K562 (cell line): ENCODE measurements at regions not wholly inside any gene's neighbourhood (a gene's known extent, or its start where the extent isn't known, plus 50 kb on each side); places are given as distances from the start of the nearest gene placed in this dataset.

Experiments
- ATAC-seq: fragments of 200-7000 bp; cut with Tn5 transposase; 3 replicates; pipeline ENCODE4 v1.9.1; 2020; ENCODE audit warnings: moderate library complexity
- BruUV-seq: library from RNA; stranded (reverse); fragments of 400-500 nt; replicated peaks from 2 replicates; lab custom pipeline; 2021; lab: Mats Ljungman, UMichigan
- CTCF ChIA-PET: fragments of 300-600 bp; formaldehyde crosslinking; extraction: SDS; loops from one replicate; lab custom pipeline; 2021; ENCODE audit warnings: low intra/inter-chr PET ratio; lab: Yijun Ruan, JAX
- POLR2A ChIA-PET: fragments of 300-600, 350-650 bp; sonication (Branson Sonifier 250); formaldehyde crosslinking; extraction: SDS; loops from one replicate; lab custom pipeline; 2021; ENCODE audit warnings: antibody characterized with exemption, inconsistent platforms; lab: Yijun Ruan, JAX
- DNase-seq, 4 experiments: peaks; one replicate each; pipeline versions ENCODE4 v3.0.0 to v3.0.0-alpha.2; 2011 to 2018; ENCODE audit warnings: low spot score in 3 of 4, mixed read lengths in 3 of 4; ENCODE audit errors: extremely low read depth in 1 of 4
- FAIRE-seq: peaks from 2 replicates; lab custom pipeline; 2011; peaks lifted over from hg19 to GRCh38; lab: Jason Lieb, UNC
- H2AFZ ChIP-seq: 2 replicates; pipeline ENCODE4 v1.6.0; 2011; ENCODE audit warnings: low read depth, low read length, control low read depth, inconsistent platforms
- H3K27ac ChIP-seq: fragments of 200-600 bp; 3 replicates; pipeline ENCODE4 v1.8.0; 2011; ENCODE audit warnings: low read depth, mild to moderate bottlenecking, control low read depth, inconsistent platforms, low read length, moderate library complexity, mixed read lengths; ENCODE audit errors: extremely low read depth
- H3K27me3 ChIP-seq, 2 experiments: fragments of 300-600 bp in 1 of 2; 2 replicates in 1 of 2; 3 replicates in 1 of 2; pipeline versions ENCODE4 v1.6.0 to v1.8.0; 2011; ENCODE audit warnings: inconsistent platforms in 2 of 2, low read length in 2 of 2, mild to moderate bottlenecking in 1 of 2, mixed read lengths in 1 of 2, moderate library complexity in 1 of 2; ENCODE audit not compliant: control insufficient read depth in 2 of 2, insufficient read depth in 2 of 2
- H3K36me3 ChIP-seq: fragments of 300-600 bp; 3 replicates; pipeline ENCODE4 v1.8.0; 2011; ENCODE audit warnings: mild to moderate bottlenecking, low read length, inconsistent platforms; ENCODE audit not compliant: control insufficient read depth, insufficient read depth
- H3K4me1 ChIP-seq, 2 experiments: fragments of 200-600 bp in 1 of 2; replicated peaks in 1 of 2; 2 replicates in 1 of 2; 3 replicates in 1 of 2; pipeline versions ENCODE4 v1.5.1 to v1.8.0; 2011; ENCODE audit warnings: inconsistent platforms in 2 of 2, low read length in 2 of 2, mild to moderate bottlenecking in 1 of 2, mixed read lengths in 1 of 2, moderate library complexity in 1 of 2; ENCODE audit not compliant: control insufficient read depth in 2 of 2, insufficient read depth in 2 of 2
- H3K4me2 ChIP-seq: 2 replicates; pipeline ENCODE4 v1.6.1; 2011; ENCODE audit warnings: low read length, control low read depth, inconsistent platforms, mixed read lengths; ENCODE audit not compliant: insufficient read depth
- H3K4me3 ChIP-seq: fragments of 200-600 bp; sonication (generic), shearing (Covaris generic); 2 replicates; pipeline ENCODE4 v1.5.1; 2016; ENCODE audit warnings: control low read depth, inconsistent platforms
- H3K79me2 ChIP-seq: fragments of 200-600 bp; 3 replicates; pipeline ENCODE4 v1.8.0; 2011; ENCODE audit warnings: low read length, inconsistent platforms; ENCODE audit not compliant: control insufficient read depth, insufficient read depth
- H3K9ac ChIP-seq, 2 experiments: 2 replicates each; pipeline versions ENCODE4 v1.6.0 to v1.6.1; 2011; ENCODE audit warnings: low read depth in 2 of 2, low read length in 2 of 2, control low read depth in 1 of 2, inconsistent platforms in 1 of 2, mild to moderate bottlenecking in 1 of 2, mixed read lengths in 1 of 2; ENCODE audit not compliant: insufficient read depth in 1 of 2
- H3K9me1 ChIP-seq: one replicate; pipeline ENCODE4 v1.6.0; 2011; ENCODE audit warnings: inconsistent platforms, mild to moderate bottlenecking, low read length, moderate library complexity; ENCODE audit not compliant: control insufficient read depth, insufficient read depth
- H3K9me3 ChIP-seq: replicated peaks from 2 replicates; pipeline ENCODE4 v1.5.1; 2011; ENCODE audit warnings: low read depth, low read length, inconsistent platforms; ENCODE audit not compliant: control insufficient read depth, insufficient read depth
- H4K20me1 ChIP-seq: replicated peaks from 2 replicates; pipeline ENCODE4 v1.6.1; 2011; ENCODE audit warnings: low read length, inconsistent platforms, mixed read lengths; ENCODE audit not compliant: control insufficient read depth, insufficient read depth
- BCOR ChIP-seq: fragments of 450-650 bp; IDR thresholded peaks from 2 replicates; pipeline ENCODE4 v1.6.1; 2016
- CAMTA2 ChIP-seq: fragments of 250-450 bp; sonication (Bioruptor Pico); conservative IDR thresholded peaks from 2 replicates; pipeline ENCODE4 v1.5.1; 2022
- HNRNPK ChIP-seq: fragments of 200-400 bp; formaldehyde crosslinking; IDR thresholded peaks from one replicate; pipeline ENCODE4 v1.6.1; 2018; ENCODE audit warnings: mild to moderate bottlenecking, low read depth, low read length; ENCODE audit not compliant: poor library complexity, severe bottlenecking
- JUNB ChIP-seq: fragments of 450-650 bp; formaldehyde crosslinking; conservative IDR thresholded peaks from 2 replicates; pipeline ENCODE4 v1.4.0; 2020; ENCODE audit warnings: mild to moderate bottlenecking
- MLX ChIP-seq, 2 experiments: fragments of 450-650 bp in 1 of 2; sonication (generic) in 1 of 2; formaldehyde crosslinking; conservative IDR thresholded peaks; 2 replicates each; pipeline versions ENCODE4 v1.4.0 to v1.8.1; 2020 to 2022; ENCODE audit warnings: mild to moderate bottlenecking in 1 of 2, missing genetic modification reagents in 1 of 2
- PCBP1 ChIP-seq: fragments of 200-400 bp; formaldehyde crosslinking; IDR thresholded peaks from 2 replicates; pipeline ENCODE4 v1.6.1; 2018; ENCODE audit warnings: mild to moderate bottlenecking, low read depth, low read length; ENCODE audit not compliant: poor library complexity, severe bottlenecking
- PHF21A ChIP-seq: fragments of 450-650 bp; IDR thresholded peaks from 2 replicates; pipeline ENCODE4 v1.6.1; 2017; ENCODE audit warnings: low read depth, borderline replicate concordance
- RUNX1 ChIP-seq: sonication (generic); IDR thresholded peaks from 2 replicates; pipeline ENCODE4 v1.6.1; 2016; ENCODE audit warnings: antibody characterized with exemption, low read depth
- SIX5 ChIP-seq, 2 experiments: IDR thresholded peaks; 2 replicates each; pipeline ENCODE4 v1.6.1; 2011; ENCODE audit warnings: low read length in 2 of 2, borderline replicate concordance in 1 of 2, low read depth in 1 of 2, mild to moderate bottlenecking in 1 of 2, moderate library complexity in 1 of 2; ENCODE audit not compliant: insufficient read depth in 1 of 2
- SRSF1 ChIP-seq: fragments of 200-400 bp; formaldehyde crosslinking; IDR thresholded peaks from 2 replicates; pipeline ENCODE4 v1.6.1; 2017; ENCODE audit warnings: mild to moderate bottlenecking, low read depth, low read length, moderate library complexity
- STAT6 ChIP-seq: sonication (generic); formaldehyde crosslinking; IDR thresholded peaks from 2 replicates; pipeline ENCODE4 v1.8.1; 2023; ENCODE audit warnings: mild to moderate bottlenecking, missing genetic modification reagents
- TAF1 ChIP-seq: IDR thresholded peaks from 2 replicates; pipeline ENCODE4 v1.6.1; 2011; ENCODE audit warnings: mild to moderate bottlenecking, low read length, moderate library complexity; ENCODE audit not compliant: insufficient read depth, control insufficient read depth, severe bottlenecking; ENCODE audit errors: extremely low read depth
- U2AF2 ChIP-seq: fragments of 200-400 bp; formaldehyde crosslinking; optimal IDR thresholded peaks from 2 replicates; pipeline ENCODE3; 2017; ENCODE audit warnings: low read depth, mild to moderate bottlenecking, low read length
- ZBED1 ChIP-seq: IDR thresholded peaks from 2 replicates; pipeline ENCODE4 v1.6.1; 2014
- ZC3H8 ChIP-seq: fragments of 450-650 bp; IDR thresholded peaks from 2 replicates; pipeline ENCODE4 v1.6.1; 2017
- ZNF561 ChIP-seq: fragments of 450-650 bp; formaldehyde crosslinking; conservative IDR thresholded peaks from 2 replicates; pipeline ENCODE4 v1.4.0; 2020; ENCODE audit warnings: mild to moderate bottlenecking, moderate library complexity
- WGBS: fragments of 100-300 bp; shearing (Covaris generic); methylation state at CpG from one replicate; pipeline ENCODE4 v1.1.6; 2016; ENCODE audit warnings: low coverage, mixed read lengths; ENCODE audit not compliant: insufficient coverage; ENCODE audit errors: missing lambda C conversion rate; 5-methylcytosine and 5-hydroxymethylcytosine counted together
- in situ Hi-C: fragments of 300-500 bp; cut with MboI; formaldehyde crosslinking; loops from 4 replicates; pipeline ENCODE4 v1.15.0; 2018; ENCODE audit warnings: inconsistent platforms, mixed read lengths
- intact Hi-C: fragments of 100-400 bp; cut with micrococcal nuclease; formaldehyde crosslinking; loops from 2 replicates; pipeline ENCODE4 v1.14.2; 2022

GRCh38 chr1:209395169-209395568 lies 188.3 kb upstream of the CAMK1G start (continued):
- TF ChIP-seq SIX5 (IDR thresholded peaks at IDR 0.05; ENCODE audit: borderline replicate concordance in 1 of 2, insufficient read depth in 1 of 2, low read depth in 1 of 2, low read length in 2 of 2) (no peak), SRSF1 (no peak), PHF21A (no peak)
- TF ChIP-seq, all 486 proteins: peak for 0

GRCh38 chr1:209397371-209397770 lies 186.1 kb upstream of the CAMK1G start:
- POLR2A ChIA-PET: interaction anchor here (1.0 kb wide), 1 partner anchor 22 kb away, joined by 4 read pairs; no protein-coding TSS in a partner anchor
- Histone ChIP-seq H3K9me1 (no peaks in the 10 kb centered on the region), H3K27me3 (peaks cover 0 to 5% of the 10 kb centered on the region in 2 experiments; a peak in 2 of 5 replicates), H3K79me2 (no peaks in the 10 kb centered on the region), H3K4me3 (no peak overlapping the region)
- intact Hi-C loops: no loop called here
- in situ Hi-C loops: no loop called here
- BruUV-seq: no TSS peak
- no peak for TF ChIP-seq BCOR
- TF ChIP-seq PCBP1: no peak
- TF ChIP-seq JUNB (CRISPR knock-in tag): no peak
- no peak for TF ChIP-seq ZC3H8
- TF ChIP-seq U2AF2: no peak
- no peak for TF ChIP-seq HNRNPK
- no peak for TF ChIP-seq RUNX1
- TF ChIP-seq MLX (CRISPR knock-in tag; conservative IDR thresholded peaks at IDR 0.05): no peak
- TF ChIP-seq ZNF561 (CRISPR knock-in tag): no peak
- TF ChIP-seq ZBED1: no peak
- TF ChIP-seq CAMTA2: no peak
- no peak for TF ChIP-seq STAT6 (CRISPR knock-in tag)
- TF ChIP-seq TAF1: no peak
- TF ChIP-seq, all 486 proteins: peak for 0
- H3K36me3 ChIP-seq: no peaks in the 10 kb centered on the region
- WGBS: under 1% methylated on average over 6 of the region's 6 CpGs
- no peaks in the 10 kb centered on the region for H3K4me1 ChIP-seq
- ATAC-seq: no peak
- no peak overlapping the region for H3K4me2 ChIP-seq
- CTCF ChIA-PET: no interaction called here
- no peak for FAIRE-seq
- H4K20me1 ChIP-seq: no peaks in the 10 kb centered on the region; the same call in 1 of the 2 replicates
- H3K9ac ChIP-seq: no peak overlapping the region
- H3K9me3 ChIP-seq: no peaks in the 10 kb centered on the region
- H2AFZ ChIP-seq: no peak overlapping the region
- no peak overlapping the region for H3K27ac ChIP-seq
- no peak for DNase-seq
